HL-60 (cell line): ENCODE measurements at regions not wholly inside any gene's neighbourhood (a gene's known extent, or its start where the extent isn't known, plus 50 kb on each side); places are given as distances from the start of the nearest gene placed in this dataset.

Experiments used
- DNase-seq, 2 experiments: peaks; one replicate each; pipeline ENCODE4 v3.0.0-alpha.2; 2010 to 2020; ENCODE audit warnings: low read depth in 1 of 2, low spot score in 1 of 2
- H3K27ac ChIP-seq: fragments of 250-450 bp; sonication (Bioruptor Pico); replicated peaks from 2 replicates; pipeline ENCODE4 v1.5.1; 2020; ENCODE audit warnings: mild to moderate bottlenecking, moderate library complexity
- H3K27me3 ChIP-seq: fragments of 250-450 bp; sonication (Bioruptor Pico); 2 replicates; pipeline ENCODE4 v1.5.1; 2021; ENCODE audit warnings: mild to moderate bottlenecking, moderate library complexity; ENCODE audit not compliant: insufficient read depth, poor library complexity, severe bottlenecking
- H3K4me3 ChIP-seq: replicated peaks from 2 replicates; pipeline ENCODE4 v1.5.1; 2011; ENCODE audit warnings: mild to moderate bottlenecking, control low read depth, low read length; ENCODE audit not compliant: insufficient read depth
- GABPA ChIP-seq: IDR thresholded peaks from 2 replicates; pipeline ENCODE4 v1.6.1; 2012; ENCODE audit warnings: low read depth
- POLR2AphosphoS5 ChIP-seq: IDR thresholded peaks from 2 replicates; pipeline ENCODE4 v1.6.1; 2012; ENCODE audit warnings: low read depth
- REST ChIP-seq: IDR thresholded peaks from 2 replicates; pipeline ENCODE4 v1.6.1; 2012; ENCODE audit warnings: low read depth; ENCODE audit not compliant: insufficient replicate concordance
- SPI1 ChIP-seq: IDR thresholded peaks from 2 replicates; pipeline ENCODE4 v1.6.1; 2012; ENCODE audit warnings: low read depth, mild to moderate bottlenecking, borderline replicate concordance
- TF ChIP-seq, protein P1 (sequence below): IDR thresholded peaks from one replicate; pipeline ENCODE4 v1.5.1; 2011; ENCODE audit warnings: low read length, control low read depth, inconsistent platforms; ENCODE audit not compliant: insufficient read depth

DNA sequence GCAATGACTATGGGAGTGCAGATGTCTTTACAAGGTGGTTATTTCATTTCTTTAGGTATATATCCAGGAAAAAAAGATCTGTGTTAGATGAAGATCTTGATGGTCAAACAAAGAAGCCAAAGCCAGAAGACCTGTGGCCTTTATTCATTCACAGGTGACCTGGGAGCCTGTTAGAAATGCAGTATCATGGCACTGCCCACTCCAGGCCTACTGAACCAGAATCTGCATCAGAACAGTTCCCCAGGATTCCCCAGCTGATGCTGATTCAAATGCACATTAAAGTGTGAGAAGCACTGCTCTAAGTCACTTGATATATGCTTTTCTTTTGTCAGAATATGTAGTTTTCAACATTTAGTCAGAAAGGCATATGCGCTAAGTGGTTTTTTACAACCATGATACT lies 251.1 kb downstream of the IPMK start:
- TF ChIP-seq GABPA (no peak), SPI1 (no peak), REST (no peak), POLR2AphosphoS5 (no peak)
- TF ChIP-seq, protein P1, sequence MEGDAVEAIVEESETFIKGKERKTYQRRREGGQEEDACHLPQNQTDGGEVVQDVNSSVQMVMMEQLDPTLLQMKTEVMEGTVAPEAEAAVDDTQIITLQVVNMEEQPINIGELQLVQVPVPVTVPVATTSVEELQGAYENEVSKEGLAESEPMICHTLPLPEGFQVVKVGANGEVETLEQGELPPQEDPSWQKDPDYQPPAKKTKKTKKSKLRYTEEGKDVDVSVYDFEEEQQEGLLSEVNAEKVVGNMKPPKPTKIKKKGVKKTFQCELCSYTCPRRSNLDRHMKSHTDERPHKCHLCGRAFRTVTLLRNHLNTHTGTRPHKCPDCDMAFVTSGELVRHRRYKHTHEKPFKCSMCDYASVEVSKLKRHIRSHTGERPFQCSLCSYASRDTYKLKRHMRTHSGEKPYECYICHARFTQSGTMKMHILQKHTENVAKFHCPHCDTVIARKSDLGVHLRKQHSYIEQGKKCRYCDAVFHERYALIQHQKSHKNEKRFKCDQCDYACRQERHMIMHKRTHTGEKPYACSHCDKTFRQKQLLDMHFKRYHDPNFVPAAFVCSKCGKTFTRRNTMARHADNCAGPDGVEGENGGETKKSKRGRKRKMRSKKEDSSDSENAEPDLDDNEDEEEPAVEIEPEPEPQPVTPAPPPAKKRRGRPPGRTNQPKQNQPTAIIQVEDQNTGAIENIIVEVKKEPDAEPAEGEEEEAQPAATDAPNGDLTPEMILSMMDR: no peak
- H3K27ac ChIP-seq: no peak overlapping the region

DNA sequence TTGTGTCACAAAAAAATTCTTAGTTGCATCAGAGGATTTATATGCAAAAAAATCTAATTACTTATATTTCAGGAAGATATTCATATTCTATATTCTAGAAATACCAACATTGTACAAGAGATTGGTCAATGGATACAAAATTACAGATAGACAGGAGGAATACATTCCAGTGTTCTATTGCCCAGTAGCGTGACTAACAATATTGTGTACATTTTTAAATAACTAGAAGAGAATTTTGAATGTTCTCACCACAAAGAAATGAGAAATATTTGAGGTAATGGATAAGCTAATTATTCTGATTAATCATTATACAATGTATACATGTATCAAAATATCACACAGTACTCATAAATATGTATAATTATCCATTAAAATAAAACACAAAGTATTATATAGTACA lies 253.3 kb downstream of the IPMK start:
- Histone ChIP-seq H3K27ac (no peak overlapping the region), H3K27me3 (no peaks in the 10 kb centered on the region), H3K4me3 (no peak overlapping the region)
- DNase-seq: no peak
- no peak for TF ChIP-seq SPI1
- TF ChIP-seq GABPA: no peak
- no peak for TF ChIP-seq REST
- TF ChIP-seq POLR2AphosphoS5: no peak
- TF ChIP-seq, protein P1: no peak

More for the DNA sequence above, 251.1 kb downstream of the IPMK start:
- Histone ChIP-seq H3K27me3 (no peaks in the 10 kb centered on the region), H3K4me3 (no peak overlapping the region)
- DNase-seq: no peak

GRCh38 chr10:58013406-58013805 lies 254.3 kb downstream of the IPMK start:
- no peak for TF ChIP-seq GABPA
- no peak for TF ChIP-seq REST
- TF ChIP-seq POLR2AphosphoS5: no peak
- TF ChIP-seq, protein P1: no peak
- TF ChIP-seq SPI1: no peak
- no peak overlapping the region for H3K4me3 ChIP-seq

More at GRCh38 chr10:58013406-58013805, 254.3 kb downstream of the IPMK start:
- DNase-seq: no peak
- H3K27ac ChIP-seq: no peak overlapping the region
- H3K27me3 ChIP-seq: no peaks in the 10 kb centered on the region
